HEK293 (cell line): ENCODE measurements at regions not wholly inside any gene's neighbourhood (a gene's known extent, or its start where the extent isn't known, plus 50 kb on each side); places are given as distances from the start of the nearest gene placed in this dataset.

ENCODE experiments used
- CTCF ChIA-PET: fragments of 350-600 bp; formaldehyde crosslinking; extraction: SDS; loops from one replicate; lab custom pipeline; 2021; ENCODE audit warnings: antibody characterized with exemption; lab: Yijun Ruan, JAX
- POLR2A ChIA-PET: fragments of 300-600 bp; formaldehyde crosslinking; extraction: SDS; loops from one replicate; lab custom pipeline; 2020; ENCODE audit warnings: antibody characterized with exemption, inconsistent platforms; lab: Yijun Ruan, JAX
- H3K27ac ChIP-seq: fragments of 200-500 bp; sonication (Bioruptor generic); 2 replicates; pipeline ENCODE4 v1.5.1; 2014; ENCODE audit warnings: low read depth, low read length, control low read depth, inconsistent platforms; ENCODE audit errors: extremely low read depth
- H3K36me3 ChIP-seq, 2 experiments: fragments of 200-500 bp in 1 of 2; sonication (Bioruptor generic) in 1 of 2; 1 replicate in 1 of 2; 2 replicates in 1 of 2; pipeline ENCODE4 v1.5.1; 2014 to 2017; ENCODE audit warnings: inconsistent platforms in 2 of 2, low read length in 2 of 2; ENCODE audit not compliant: control insufficient read depth in 2 of 2, insufficient read depth in 1 of 2
- H3K4me1 ChIP-seq: fragments of 200-500 bp; sonication (Bioruptor generic); 2 replicates; pipeline ENCODE4 v1.5.1; 2014; ENCODE audit warnings: mild to moderate bottlenecking, low read length, inconsistent platforms; ENCODE audit not compliant: control insufficient read depth, insufficient read depth
- H3K4me3 ChIP-seq: 2 replicates; pipeline ENCODE4 v1.5.1; 2011; ENCODE audit warnings: low read depth, mild to moderate bottlenecking, control low read depth, low read length, moderate library complexity
- H3K9me3 ChIP-seq: fragments of 200-500 bp; sonication (Bioruptor generic); 2 replicates; pipeline ENCODE4 v1.5.1; 2014; ENCODE audit warnings: low read depth, low read length, inconsistent platforms; ENCODE audit not compliant: control insufficient read depth, insufficient read depth
- KLF10 ChIP-seq: fragments of 450-650 bp; IDR thresholded peaks from 2 replicates; pipeline ENCODE4 v1.5.1; 2018; ENCODE audit warnings: missing biosample characterization, mild to moderate bottlenecking, missing genetic modification characterization
- KLF16 ChIP-seq: fragments of 450-650 bp; formaldehyde crosslinking; IDR thresholded peaks from 2 replicates; pipeline ENCODE4 v1.5.1; 2017; ENCODE audit warnings: missing biosample characterization, missing genetic modification characterization
- PATZ1 ChIP-seq: fragments of 450-650 bp; formaldehyde crosslinking; IDR thresholded peaks from 2 replicates; pipeline ENCODE4 v1.5.1; 2016; ENCODE audit warnings: missing biosample characterization, missing genetic modification characterization
- REPIN1 ChIP-seq: fragments of 450-650 bp; formaldehyde crosslinking; IDR thresholded peaks from 2 replicates; pipeline ENCODE4 v1.5.1; 2017; ENCODE audit warnings: missing biosample characterization, missing genetic modification characterization, low read depth
- ZBTB44 ChIP-seq: fragments of 450-650 bp; IDR thresholded peaks from 2 replicates; pipeline ENCODE4 v1.5.1; 2018; ENCODE audit warnings: missing biosample characterization, mild to moderate bottlenecking, missing genetic modification characterization
- ZBTB48 ChIP-seq: fragments of 450-650 bp; formaldehyde crosslinking; IDR thresholded peaks from 2 replicates; pipeline ENCODE4 v1.5.1; 2016; ENCODE audit warnings: missing biosample characterization, missing genetic modification characterization
- ZBTB8A ChIP-seq: fragments of 450-650 bp; formaldehyde crosslinking; IDR thresholded peaks from 2 replicates; pipeline ENCODE4 v1.5.1; 2016; ENCODE audit warnings: missing biosample characterization, missing genetic modification characterization
- ZNF10 ChIP-seq: fragments of 450-650 bp; formaldehyde crosslinking; IDR thresholded peaks from 2 replicates; pipeline ENCODE4 v1.5.1; 2017; ENCODE audit warnings: missing biosample characterization, missing genetic modification characterization
- ZNF16 ChIP-seq: fragments of 450-650 bp; formaldehyde crosslinking; IDR thresholded peaks from 2 replicates; pipeline ENCODE4 v1.5.1; 2016; ENCODE audit warnings: low read depth, missing biosample characterization, missing genetic modification characterization
- ZNF184 ChIP-seq: fragments of 450-650 bp; IDR thresholded peaks from 2 replicates; pipeline ENCODE4 v1.5.1; 2018; ENCODE audit warnings: missing biosample characterization, mild to moderate bottlenecking, missing genetic modification characterization
- ZNF266 ChIP-seq: fragments of 450-650 bp; formaldehyde crosslinking; IDR thresholded peaks from 2 replicates; pipeline ENCODE4 v1.5.1; 2016; ENCODE audit warnings: missing biosample characterization, missing genetic modification characterization, low read depth
- ZNF292 ChIP-seq: fragments of 450-650 bp; formaldehyde crosslinking; IDR thresholded peaks from 2 replicates; pipeline ENCODE4 v1.5.1; 2016; ENCODE audit warnings: low read depth, missing biosample characterization, missing genetic modification characterization, borderline replicate concordance
- ZNF366 ChIP-seq: fragments of 450-650 bp; formaldehyde crosslinking; conservative IDR thresholded peaks from 2 replicates; pipeline ENCODE4 v1.5.1; 2016; ENCODE audit warnings: missing biosample characterization, missing genetic modification characterization
- ZNF416 ChIP-seq: fragments of 450-650 bp; formaldehyde crosslinking; IDR thresholded peaks from 2 replicates; pipeline ENCODE4 v1.5.1; 2016; ENCODE audit warnings: missing biosample characterization, missing genetic modification characterization
- ZNF514 ChIP-seq: fragments of 450-650 bp; formaldehyde crosslinking; IDR thresholded peaks from 2 replicates; pipeline ENCODE4 v1.5.1; 2016; ENCODE audit warnings: missing biosample characterization, missing genetic modification characterization
- ZNF544 ChIP-seq: fragments of 450-650 bp; formaldehyde crosslinking; IDR thresholded peaks from 2 replicates; pipeline ENCODE4 v1.5.0; 2017; ENCODE audit warnings: missing biosample characterization, missing genetic modification characterization
- ZNF548 ChIP-seq: fragments of 450-650 bp; formaldehyde crosslinking; IDR thresholded peaks from 2 replicates; pipeline ENCODE4 v1.5.1; 2016; ENCODE audit warnings: missing biosample characterization, missing genetic modification characterization
- ZNF560 ChIP-seq: fragments of 450-650 bp; formaldehyde crosslinking; IDR thresholded peaks from 2 replicates; pipeline ENCODE4 v1.5.1; 2017; ENCODE audit warnings: missing biosample characterization, missing genetic modification characterization, borderline replicate concordance
- ZNF561 ChIP-seq: fragments of 450-650 bp; IDR thresholded peaks from 2 replicates; pipeline ENCODE4 v1.5.1; 2018; ENCODE audit warnings: missing biosample characterization, missing genetic modification characterization, borderline replicate concordance
- ZNF610 ChIP-seq: fragments of 450-650 bp; formaldehyde crosslinking; IDR thresholded peaks from 2 replicates; pipeline ENCODE4 v1.5.1; 2016; ENCODE audit warnings: missing biosample characterization, missing genetic modification characterization, borderline replicate concordance
- ZNF629 ChIP-seq: fragments of 450-650 bp; formaldehyde crosslinking; IDR thresholded peaks from 2 replicates; pipeline ENCODE4 v1.5.1; 2017; ENCODE audit warnings: missing biosample characterization, missing genetic modification characterization
- ZNF654 ChIP-seq: fragments of 450-650 bp; formaldehyde crosslinking; IDR thresholded peaks from 2 replicates; pipeline ENCODE4 v1.5.1; 2016; ENCODE audit warnings: low read depth, missing biosample characterization, missing genetic modification characterization
- ZNF707 ChIP-seq: fragments of 450-650 bp; formaldehyde crosslinking; IDR thresholded peaks from 2 replicates; pipeline ENCODE4 v1.5.1; 2016; ENCODE audit warnings: missing biosample characterization, missing genetic modification characterization
- TF ChIP-seq, protein P1 (sequence below): sonication (generic); formaldehyde crosslinking; IDR thresholded peaks from 2 replicates; pipeline ENCODE4 v1.8.1; 2022; ENCODE audit warnings: mild to moderate bottlenecking, moderate library complexity, missing genetic modification reagents
- TF ChIP-seq, protein P2 (sequence below): fragments of 450-650 bp; formaldehyde crosslinking; IDR thresholded peaks from 2 replicates; pipeline ENCODE4 v1.5.1; 2017; ENCODE audit warnings: missing biosample characterization, mild to moderate bottlenecking, missing genetic modification characterization, moderate library complexity
- TF ChIP-seq, protein P3 (sequence below): fragments of 450-650 bp; formaldehyde crosslinking; IDR thresholded peaks from 2 replicates; pipeline ENCODE4 v1.5.1; 2016; ENCODE audit warnings: missing biosample characterization, missing genetic modification characterization, low read depth
- TF ChIP-seq, protein P4 (sequence below): fragments of 450-650 bp; formaldehyde crosslinking; IDR thresholded peaks from 2 replicates; pipeline ENCODE4 v1.5.1; 2016; ENCODE audit warnings: missing biosample characterization, missing genetic modification characterization

DNA sequence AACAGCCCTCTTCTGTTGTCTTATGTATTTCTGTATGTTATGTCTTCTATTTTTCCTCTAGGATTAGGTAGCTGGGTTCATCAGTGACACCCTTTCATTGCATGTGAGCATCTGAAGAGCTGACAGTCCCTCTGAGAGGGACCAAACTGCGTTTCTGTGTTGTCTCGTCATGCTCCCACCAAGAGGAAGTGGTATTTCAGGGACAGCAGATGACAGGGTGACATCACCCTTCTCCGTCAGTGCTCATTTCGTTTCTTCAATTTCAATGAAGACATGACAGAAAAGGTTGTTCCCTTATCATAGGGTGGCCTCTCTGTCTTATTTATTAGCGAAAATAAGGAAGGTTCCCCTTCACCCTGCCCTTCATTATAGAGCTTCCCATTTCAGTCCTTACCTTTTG is 225.9 kb upstream of the NR4A3 start:
- Histone ChIP-seq H3K4me3 (no peak overlapping the region), H3K9me3 (no peaks in the 10 kb centered on the region), H3K27ac (no peak overlapping the region)
- CTCF ChIA-PET: no interaction called here
- TF ChIP-seq ZNF560 (tag by site-specific recombination) (no peak), ZNF10 (tag by site-specific recombination) (no peak), KLF10 (tag by site-specific recombination) (no peak), ZNF548 (tag by site-specific recombination) (no peak), ZNF416 (tag by site-specific recombination) (no peak), KLF16 (tag by site-specific recombination) (no peak)
- TF ChIP-seq, all 188 proteins: peak for 0
- H3K4me1 ChIP-seq: no peaks in the 10 kb centered on the region
- H3K36me3 ChIP-seq: no peaks in the 10 kb centered on the region
- POLR2A ChIA-PET: no interaction called here

GRCh38 chr9:99601571-99602111 is 220.0 kb upstream of the NR4A3 start:
- CTCF ChIA-PET: no interaction called here
- no peaks in the 10 kb centered on the region for H3K4me1 ChIP-seq
- POLR2A ChIA-PET: no interaction called here
- H3K9me3 ChIP-seq: no peaks in the 10 kb centered on the region
- no peak overlapping the region for H3K4me3 ChIP-seq
- 0 out of 2 replicates have a peak overlapping the region, but pooled peaks have one; percentile 22 for H3K27ac ChIP-seq
- H3K36me3 ChIP-seq: no peaks in the 10 kb centered on the region
- TF ChIP-seq ZNF629 (peak; percentile 27; the same call in 1 of the 2 replicates), ZNF16 (no peak), ZNF292 (tag by site-specific recombination) (no peak), ZNF366 (peak; percentile 51; the same call in 1 of the 2 replicates), ZNF707 (tag by site-specific recombination) (no peak), ZNF184 (tag by site-specific recombination) (peak; percentile 21; the same call in 1 of the 2 replicates), ZNF544 (no peak), ZNF561 (tag by site-specific recombination) (peak; percentile 53; the same call in 1 of the 2 replicates), ZBTB48 (tag by site-specific recombination) (0 out of 2 replicates have a peak, but pooled peaks have one; percentile 29), ZNF514 (tag by site-specific recombination) (no peak), ZBTB8A (peak; percentile 40; the same call in 1 of the 2 replicates), ZBTB44 (tag by site-specific recombination) (0 out of 2 replicates have a peak, but pooled peaks have one; percentile 22), PATZ1 (tag by site-specific recombination) (0 out of 2 replicates have a peak, but pooled peaks have one; percentile 21), ZNF266 (tag by site-specific recombination) (no peak), ZNF610 (tag by site-specific recombination) (no peak), REPIN1 (no peak), ZNF654 (tag by site-specific recombination) (no peak)
- TF ChIP-seq, protein P1, sequence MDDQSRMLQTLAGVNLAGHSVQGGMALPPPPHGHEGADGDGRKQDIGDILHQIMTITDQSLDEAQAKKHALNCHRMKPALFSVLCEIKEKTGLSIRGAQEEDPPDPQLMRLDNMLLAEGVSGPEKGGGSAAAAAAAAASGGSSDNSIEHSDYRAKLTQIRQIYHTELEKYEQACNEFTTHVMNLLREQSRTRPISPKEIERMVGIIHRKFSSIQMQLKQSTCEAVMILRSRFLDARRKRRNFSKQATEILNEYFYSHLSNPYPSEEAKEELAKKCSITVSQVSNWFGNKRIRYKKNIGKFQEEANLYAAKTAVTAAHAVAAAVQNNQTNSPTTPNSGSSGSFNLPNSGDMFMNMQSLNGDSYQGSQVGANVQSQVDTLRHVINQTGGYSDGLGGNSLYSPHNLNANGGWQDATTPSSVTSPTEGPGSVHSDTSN (CRISPR knock-in tag): no peak
- TF ChIP-seq, protein P2, sequence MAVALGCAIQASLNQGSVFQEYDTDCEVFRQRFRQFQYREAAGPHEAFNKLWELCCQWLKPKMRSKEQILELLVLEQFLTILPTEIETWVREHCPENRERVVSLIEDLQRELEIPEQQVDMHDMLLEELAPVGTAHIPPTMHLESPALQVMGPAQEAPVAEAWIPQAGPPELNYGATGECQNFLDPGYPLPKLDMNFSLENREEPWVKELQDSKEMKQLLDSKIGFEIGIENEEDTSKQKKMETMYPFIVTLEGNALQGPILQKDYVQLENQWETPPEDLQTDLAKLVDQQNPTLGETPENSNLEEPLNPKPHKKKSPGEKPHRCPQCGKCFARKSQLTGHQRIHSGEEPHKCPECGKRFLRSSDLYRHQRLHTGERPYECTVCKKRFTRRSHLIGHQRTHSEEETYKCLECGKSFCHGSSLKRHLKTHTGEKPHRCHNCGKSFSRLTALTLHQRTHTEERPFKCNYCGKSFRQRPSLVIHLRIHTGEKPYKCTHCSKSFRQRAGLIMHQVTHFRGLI (tag by site-specific recombination): no peak
- TF ChIP-seq, protein P3, sequence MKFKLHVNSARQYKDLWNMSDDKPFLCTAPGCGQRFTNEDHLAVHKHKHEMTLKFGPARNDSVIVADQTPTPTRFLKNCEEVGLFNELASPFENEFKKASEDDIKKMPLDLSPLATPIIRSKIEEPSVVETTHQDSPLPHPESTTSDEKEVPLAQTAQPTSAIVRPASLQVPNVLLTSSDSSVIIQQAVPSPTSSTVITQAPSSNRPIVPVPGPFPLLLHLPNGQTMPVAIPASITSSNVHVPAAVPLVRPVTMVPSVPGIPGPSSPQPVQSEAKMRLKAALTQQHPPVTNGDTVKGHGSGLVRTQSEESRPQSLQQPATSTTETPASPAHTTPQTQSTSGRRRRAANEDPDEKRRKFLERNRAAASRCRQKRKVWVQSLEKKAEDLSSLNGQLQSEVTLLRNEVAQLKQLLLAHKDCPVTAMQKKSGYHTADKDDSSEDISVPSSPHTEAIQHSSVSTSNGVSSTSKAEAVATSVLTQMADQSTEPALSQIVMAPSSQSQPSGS (tag by site-specific recombination): peak; percentile 52; the same call in 1 of the 2 replicates
- TF ChIP-seq, protein P4, sequence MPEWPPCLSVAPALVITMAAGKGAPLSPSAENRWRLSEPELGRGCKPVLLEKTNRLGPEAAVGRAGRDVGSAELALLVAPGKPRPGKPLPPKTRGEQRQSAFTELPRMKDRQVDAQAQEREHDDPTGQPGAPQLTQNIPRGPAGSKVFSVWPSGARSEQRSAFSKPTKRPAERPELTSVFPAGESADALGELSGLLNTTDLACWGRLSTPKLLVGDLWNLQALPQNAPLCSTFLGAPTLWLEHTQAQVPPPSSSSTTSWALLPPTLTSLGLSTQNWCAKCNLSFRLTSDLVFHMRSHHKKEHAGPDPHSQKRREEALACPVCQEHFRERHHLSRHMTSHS (tag by site-specific recombination): no peak
